HCT116 (cell line): ENCODE measurements at regions not wholly inside any gene's neighbourhood (a gene's known extent, or its start where the extent isn't known, plus 50 kb on each side); places are given as distances from the start of the nearest gene placed in this dataset.

Source experiments
- ATAC-seq: fragments of 200-7000 bp; cut with Tn5 transposase; 2 replicates; pipeline ENCODE4 v1.9.1; 2020; ENCODE audit warnings: mild to moderate bottlenecking, moderate library complexity
- BruUV-seq: library from RNA; stranded (reverse); fragments of 400-500 nt; replicated peaks from 2 replicates; lab custom pipeline; 2021; lab: Mats Ljungman, UMichigan
- CTCF ChIA-PET: fragments of 300-600 bp; sonication (Branson Sonifier 250); formaldehyde crosslinking; loops from one replicate; lab custom pipeline; 2021; ENCODE audit warnings: antibody characterized with exemption; lab: Charles Lee
- POLR2A ChIA-PET: fragments of 300-600, 350-600 bp; sonication (Branson Sonifier 250); formaldehyde crosslinking; loops from one replicate; lab custom pipeline; 2021; ENCODE audit warnings: antibody characterized with exemption; lab: Charles Lee
- RAD21 ChIA-PET, 2 experiments: fragments of 300-600 bp; sonication (Branson Sonifier 250); formaldehyde crosslinking; loops; one replicate each; lab custom pipeline; 2023; ENCODE audit warnings: low total read pairs in 2 of 2; ENCODE audit not compliant: uncharacterized antibody in 2 of 2, unreplicated experiment in 2 of 2, low non-redundant PET in 1 of 2; lab: Charles Lee
- DNase-seq: peaks from one replicate; pipeline ENCODE4 v3.0.0-alpha.2; 2010; ENCODE audit warnings: low read depth, low spot score
- H2AFZ ChIP-seq: fragments of 200-600 bp; shearing (Covaris generic), sonication (generic); 2 replicates; pipeline ENCODE4 v1.6.1; 2017; ENCODE audit warnings: low read depth, mixed run types, mixed read lengths, antibody characterized with exemption, low read length; ENCODE audit not compliant: poor library complexity, severe bottlenecking
- H3K27ac ChIP-seq: 2 replicates; pipeline ENCODE4 v1.5.1; 2012; ENCODE audit warnings: low read depth, low read length
- H3K27me3 ChIP-seq: fragments of 200-600 bp; sonication (generic); 2 replicates; pipeline ENCODE4 v1.6.1; 2016; ENCODE audit warnings: mixed run types, low read length, mixed read lengths; ENCODE audit not compliant: insufficient read depth
- H3K36me3 ChIP-seq, 2 experiments: fragments of 200-500 bp in 1 of 2; fragments of 200-600 bp in 1 of 2; sonication (Bioruptor generic) in 1 of 2; sonication (generic) in 1 of 2; 2 replicates each; pipeline versions ENCODE4 v1.5.1 to v1.6.1; 2014 to 2016; ENCODE audit warnings: low read length in 2 of 2, inconsistent platforms in 1 of 2, mixed read lengths in 1 of 2, mixed run types in 1 of 2; ENCODE audit not compliant: insufficient read depth in 2 of 2, control insufficient read depth in 1 of 2
- H3K4me1 ChIP-seq, 2 experiments: fragments of 200-600 bp in 1 of 2; sonication (generic) in 1 of 2; 2 replicates each; pipeline versions ENCODE4 v1.5.1 to v1.6.1; 2012 to 2017; ENCODE audit warnings: low read length in 2 of 2, inconsistent platforms in 1 of 2, mild to moderate bottlenecking in 1 of 2, mixed read lengths in 1 of 2, mixed run types in 1 of 2, moderate library complexity in 1 of 2; ENCODE audit not compliant: insufficient read depth in 2 of 2, control insufficient read depth in 1 of 2
- H3K4me2 ChIP-seq: fragments of 200-600 bp; sonication (generic); 2 replicates; pipeline ENCODE4 v1.6.1; 2017; ENCODE audit warnings: mixed run types, low read length, mixed read lengths
- H3K4me3 ChIP-seq, 2 experiments: fragments of 200-600 bp in 1 of 2; sonication (generic) in 1 of 2; replicated peaks in 1 of 2; 2 replicates each; pipeline ENCODE4 v1.5.1; 2011 to 2016; ENCODE audit warnings: low read length in 2 of 2, control low read depth in 1 of 2, low read depth in 1 of 2, mild to moderate bottlenecking in 1 of 2, mixed read lengths in 1 of 2, mixed run types in 1 of 2
- H3K79me2 ChIP-seq: fragments of 200-600 bp; sonication (generic); 2 replicates; pipeline ENCODE4 v1.6.1; 2017; ENCODE audit warnings: mild to moderate bottlenecking, mixed run types, low read length, moderate library complexity, mixed read lengths; ENCODE audit not compliant: insufficient read depth
- H3K9ac ChIP-seq: fragments of 200-600 bp; sonication (generic); 2 replicates; pipeline ENCODE4 v1.6.1; 2016; ENCODE audit warnings: low read length, mixed read lengths
- H3K9me2 ChIP-seq: fragments of 200-600 bp; sonication (generic), shearing (Covaris generic); 2 replicates; pipeline ENCODE4 v1.6.1; 2017; ENCODE audit warnings: mixed run types, mild to moderate bottlenecking, moderate library complexity; ENCODE audit not compliant: insufficient read depth
- H3K9me3 ChIP-seq, 2 experiments: fragments of 200-500 bp in 1 of 2; fragments of 200-600 bp in 1 of 2; sonication (Bioruptor generic) in 1 of 2; sonication (generic) in 1 of 2; 2 replicates each; pipeline ENCODE4 v1.6.1; 2014 to 2017; ENCODE audit warnings: low read length in 2 of 2, mixed read lengths in 2 of 2, inconsistent platforms in 1 of 2, low read depth in 1 of 2, mild to moderate bottlenecking in 1 of 2, mixed run types in 1 of 2, moderate library complexity in 1 of 2; ENCODE audit not compliant: control insufficient read depth in 1 of 2, insufficient read depth in 1 of 2
- H4K20me1 ChIP-seq: fragments of 200-600 bp; sonication (generic), shearing (Covaris generic); 2 replicates; pipeline ENCODE4 v1.6.1; 2017; ENCODE audit warnings: mixed run types, mild to moderate bottlenecking, moderate library complexity; ENCODE audit not compliant: insufficient read depth
- ATF3 ChIP-seq: IDR thresholded peaks from 2 replicates; pipeline ENCODE4 v1.6.1; 2012
- CBX3 ChIP-seq: IDR thresholded peaks from 2 replicates; pipeline ENCODE4 v1.6.1; 2012; ENCODE audit warnings: low read depth
- CTCF ChIP-seq, 3 experiments: fragments of 200-600 bp in 1 of 3; sonication (generic) in 1 of 3; IDR thresholded peaks in 2 of 3; conservative IDR thresholded peaks in 1 of 3; 2 replicates each; pipeline ENCODE4 v1.5.1; 2012 to 2017; ENCODE audit warnings: low read depth in 2 of 3, low read length in 2 of 3, antibody characterized with exemption in 1 of 3, borderline replicate concordance in 1 of 3, control low read depth in 1 of 3, mild to moderate bottlenecking in 1 of 3, mixed read lengths in 1 of 3, mixed run types in 1 of 3, moderate library complexity in 1 of 3; ENCODE audit not compliant: insufficient read depth in 1 of 3
- FOSL1 ChIP-seq: IDR thresholded peaks from 2 replicates; pipeline ENCODE4 v1.6.1; 2012; ENCODE audit warnings: low read depth
- POLR2A ChIP-seq: IDR thresholded peaks from 2 replicates; pipeline ENCODE4 v1.7.0; 2011; ENCODE audit warnings: borderline replicate concordance; ENCODE audit not compliant: insufficient read depth, insufficient read length; ENCODE audit errors: extremely low read depth
- REST ChIP-seq: IDR thresholded peaks from 2 replicates; pipeline ENCODE4 v1.6.1; 2012; ENCODE audit warnings: low read depth
- SIN3A ChIP-seq: IDR thresholded peaks from 2 replicates; pipeline ENCODE4 v1.6.1; 2012; ENCODE audit warnings: low read depth
- SRF ChIP-seq: IDR thresholded peaks from 2 replicates; pipeline ENCODE4 v1.6.1; 2012; ENCODE audit warnings: low read depth
- TCF7L2 ChIP-seq: IDR thresholded peaks from 2 replicates; pipeline ENCODE4 v1.7.0; 2011; ENCODE audit warnings: borderline replicate concordance, inconsistent platforms; ENCODE audit not compliant: insufficient read depth, insufficient read length; ENCODE audit errors: extremely low read depth
- YY1 ChIP-seq: IDR thresholded peaks from 2 replicates; pipeline ENCODE4 v1.6.1; 2011; ENCODE audit warnings: low read length, low read depth, moderate library complexity, mild to moderate bottlenecking; ENCODE audit not compliant: insufficient replicate concordance; ENCODE audit errors: extremely low read depth
- ZFX ChIP-seq: fragments of 450-650 bp; IDR thresholded peaks from 2 replicates; pipeline ENCODE4 v1.6.1; 2017
- intact Hi-C: fragments of 100-400 bp; cut with micrococcal nuclease; formaldehyde crosslinking; loops from 2 replicates; pipeline ENCODE4 v1.10.0; 2022

- no peak for ATAC-seq
- Histone ChIP-seq H4K20me1 (no peaks in the 10 kb centered on the region), H3K79me2 (no peaks in the 10 kb centered on the region), H3K4me1 (no peaks in the 10 kb centered on the region), H3K9ac (no peak overlapping the region), H3K9me2 (no peaks in the 10 kb centered on the region), H3K27ac (no peak overlapping the region), H3K4me3 (no peak overlapping the region), H3K9me3 (no peaks in the 10 kb centered on the region), H2AFZ (no peak overlapping the region), H3K27me3 (no peaks in the 10 kb centered on the region), H3K36me3 (no peaks in the 10 kb centered on the region), H3K4me2 (no peak overlapping the region)
- DNase-seq: no peak
- no TSS peak for BruUV-seq
- peak; percentile 55 for TF ChIP-seq REST
- no peak for TF ChIP-seq ZFX
- intact Hi-C loops: no loop called here
- ChIA-PET RAD21 (no interaction called here), CTCF (no interaction called here), POLR2A (no interaction called here)
Measured at GRCh38 chr2:209236377-209236776, 187.5 kb upstream of the MAP2 start.

- Histone ChIP-seq H3K9me3 (no peaks in the 10 kb centered on the region), H3K79me2 (no peaks in the 10 kb centered on the region), H3K4me3 (no peak overlapping the region), H3K4me2 (no peak overlapping the region), H4K20me1 (no peaks in the 10 kb centered on the region), H3K9me2 (no peaks in the 10 kb centered on the region), H3K9ac (no peak overlapping the region), H3K27ac (no peak overlapping the region), H3K27me3 (0 out of 2 replicates have a peak, but pooled peaks cover 4% of the 10 kb centered on the region), H3K36me3 (no peaks in the 10 kb centered on the region), H2AFZ (no peak overlapping the region), H3K4me1 (no peaks in the 10 kb centered on the region)
- no TSS peak for BruUV-seq
- intact Hi-C loops: no loop called here
- ChIA-PET CTCF (no interaction called here), RAD21 (no interaction called here), POLR2A (no interaction called here)
- no peak for ATAC-seq
- no peak for DNase-seq
- TF ChIP-seq TCF7L2 (no peak), POLR2A (no peak), ZFX (no peak), FOSL1 (no peak), SRF (no peak), CTCF (IDR thresholded peaks at IDR 0.05 in 2 of 3, conservative IDR thresholded peaks at IDR 0.05 in 1 of 3; ENCODE audit: borderline replicate concordance in 1 of 3, insufficient read depth in 1 of 3, low read depth in 2 of 3, low read length in 2 of 3) (no peak), ATF3 (no peak), YY1 (no peak), SIN3A (no peak), CBX3 (no peak)
Measured at GRCh38 chr2:209238765-209239584, 184.9 kb upstream of the MAP2 start.
